ENCODE measurements at regions not wholly inside any gene's neighbourhood (a gene's known extent, or its start where the extent isn't known, plus 50 kb on each side); places are given as distances from the start of the nearest gene placed in this dataset.
"Not testable (repeated sequence)": the region's sequence is repeated elsewhere in the genome, so short reads cannot be mapped to it uniquely, and the experiment has no call there.

- DNase-seq = no peak
Measured at GRCh38 chr2:875687-876615, 74.7 kb upstream of the SNTG2 start.

- no peak for DNase-seq
Measured at GRCh38 chr2:873651-874580, 76.7 kb upstream of the SNTG2 start.

DNA sequence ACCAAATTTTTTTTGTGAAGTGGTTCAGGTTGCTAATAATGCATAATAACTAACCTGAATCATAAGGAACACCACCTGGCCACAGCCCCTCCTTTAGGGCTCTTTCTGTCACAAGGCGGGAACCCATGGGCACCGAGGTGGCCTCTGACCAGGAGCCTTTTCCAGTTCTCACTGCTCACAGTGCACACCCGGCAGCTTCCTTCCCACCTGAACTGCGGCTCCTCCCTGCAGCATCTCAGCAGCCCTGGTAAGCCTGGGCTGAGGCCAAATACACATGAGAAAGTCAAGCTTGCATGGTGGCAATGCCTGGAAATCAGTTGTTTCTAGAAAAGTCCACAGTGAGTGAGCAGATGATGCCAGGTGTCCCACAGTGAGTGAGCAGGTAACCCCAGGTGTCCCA, 77.6 kb upstream of the SNTG2 start:
- DNase-seq = no peak

- no peak for DNase-seq
Measured at GRCh38 chr2:871926-872680, 78.5 kb upstream of the SNTG2 start.

DNA sequence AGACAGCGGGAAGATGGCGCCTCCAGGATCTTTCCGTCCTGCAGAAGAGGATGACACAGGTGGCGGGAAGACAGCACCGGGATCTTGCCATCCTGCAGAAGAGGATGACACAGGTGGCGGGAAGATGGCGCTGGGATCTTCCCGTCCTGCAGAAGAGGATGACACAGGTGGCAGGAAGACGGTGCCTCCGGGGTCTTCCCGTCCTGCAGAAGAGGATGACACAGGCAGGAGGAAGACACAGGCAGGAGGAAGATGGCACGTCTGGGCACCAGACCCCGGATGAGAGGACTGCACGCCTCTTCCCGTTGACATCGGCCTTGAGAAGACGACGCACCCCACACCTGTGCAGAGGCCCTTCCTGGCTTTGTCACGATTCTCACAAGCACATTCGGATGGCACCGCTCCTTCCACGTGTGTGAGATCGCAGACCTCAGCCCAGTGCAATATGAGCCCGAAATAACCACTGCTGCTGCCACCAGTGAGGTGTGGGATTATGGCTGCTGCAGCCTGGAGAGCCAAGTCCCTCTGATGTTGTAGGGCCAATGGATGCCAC, 79.4 kb upstream of the SNTG2 start:
- DNase-seq = no peak

DNA sequence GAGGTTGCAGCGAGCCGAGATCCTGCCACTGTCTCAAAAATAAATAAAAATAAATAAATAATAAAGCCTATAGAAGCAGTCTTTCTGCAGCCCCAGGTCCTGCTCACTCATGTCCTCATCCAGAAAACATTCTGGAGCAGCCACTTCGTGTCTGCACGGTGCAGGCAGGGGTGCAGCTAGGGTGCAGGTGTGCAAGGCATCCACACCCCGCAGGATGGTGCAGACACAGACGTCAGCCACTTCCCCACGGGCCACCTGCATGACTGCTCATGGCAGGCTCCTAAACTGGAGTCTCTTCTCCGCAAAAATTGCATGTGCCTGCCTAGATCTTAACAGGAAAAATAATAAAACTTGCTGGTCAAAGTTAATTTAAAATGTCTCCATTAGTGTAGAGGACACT, 80.2 kb upstream of the SNTG2 start:
- no peak for DNase-seq

GRCh38 chr2:869894-870293, 80.8 kb upstream of the SNTG2 start:
- no peak for DNase-seq

DNA sequence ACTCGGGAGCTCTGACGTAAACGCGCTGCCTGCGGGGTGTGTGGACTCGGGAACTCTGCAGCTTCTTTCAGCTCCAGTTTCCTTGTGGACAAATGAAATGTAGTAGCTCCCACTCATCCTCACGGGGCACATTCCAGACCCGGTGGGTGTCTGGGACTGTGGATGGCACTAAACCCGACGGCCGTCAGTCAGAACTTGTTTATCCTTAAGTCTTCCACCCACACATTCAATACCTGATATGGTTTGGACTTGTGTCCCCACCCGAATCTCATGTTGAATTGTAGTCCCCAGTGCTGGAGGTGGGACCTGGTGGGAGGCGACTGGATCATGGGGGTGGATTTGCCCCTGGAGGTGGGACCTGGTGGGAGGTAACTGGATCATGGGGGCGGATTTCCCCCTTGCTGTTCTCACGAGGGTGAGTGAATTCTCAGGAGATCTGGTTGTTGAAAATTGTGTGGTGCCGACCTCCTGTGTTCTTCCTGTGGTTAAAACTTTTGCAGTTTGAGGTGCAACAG, 81.2 kb upstream of the SNTG2 start:
- no peak for DNase-seq

DNA sequence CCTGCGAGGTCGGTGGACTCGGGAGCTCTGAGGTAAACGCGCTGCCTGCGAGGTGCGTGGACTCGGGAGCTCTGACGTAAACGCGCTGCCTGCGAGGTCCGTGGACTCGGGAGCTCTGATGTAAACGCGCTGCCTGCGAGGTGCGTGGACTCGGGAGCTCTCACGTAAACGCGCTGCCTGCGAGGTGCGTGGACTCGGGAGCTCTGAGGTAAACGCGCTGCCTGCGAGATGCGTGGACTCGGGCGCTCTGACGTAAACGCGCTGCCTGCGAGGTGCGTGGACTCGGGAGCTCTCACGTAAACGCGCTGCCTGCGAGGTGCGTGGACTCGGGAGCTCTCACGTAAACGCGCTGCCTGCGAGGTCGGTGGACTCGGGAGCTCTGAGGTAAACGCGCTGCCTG, 81.8 kb upstream of the SNTG2 start:
- DNase-seq = not testable (repeated sequence)

- DNase-seq = no peak
Measured at GRCh38 chr2:867296-867695, 83.4 kb upstream of the SNTG2 start.

- no peak for DNase-seq
Measured at GRCh38 chr2:866887-867286, 83.8 kb upstream of the SNTG2 start.

GRCh38 chr2:866009-866680, 84.5 kb upstream of the SNTG2 start:
- no peak for DNase-seq

DNA sequence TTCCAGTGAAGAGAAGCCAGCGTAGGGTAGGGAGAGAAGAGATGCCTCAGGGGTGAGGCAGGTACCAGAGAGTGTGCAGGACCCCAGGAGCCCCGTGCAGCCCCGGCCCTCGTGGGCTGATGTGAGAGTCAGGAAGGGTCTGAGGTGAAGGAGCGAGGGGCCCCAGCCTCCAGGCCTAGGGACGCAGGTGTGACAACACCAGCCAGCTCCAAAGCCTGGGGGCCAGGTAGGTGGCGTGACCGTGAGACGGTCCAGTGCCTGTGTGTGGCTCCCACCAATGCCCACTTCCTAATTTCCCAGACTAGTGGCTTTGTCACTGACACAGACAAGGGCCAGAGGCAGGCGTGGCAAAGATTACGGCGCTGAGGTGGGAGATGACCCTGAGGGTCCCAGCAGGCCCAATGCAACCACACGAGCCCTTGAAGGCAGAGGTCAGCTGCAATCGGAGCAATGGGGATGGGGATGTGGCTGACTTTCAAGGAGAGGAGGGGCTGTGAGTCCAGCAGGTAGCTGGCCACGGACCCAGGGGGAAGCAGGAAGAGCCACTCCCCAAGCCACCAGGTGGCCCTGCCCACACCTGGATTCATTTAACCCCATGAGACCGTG, 86.0 kb upstream of the SNTG2 start:
- no peak for DNase-seq

DNA sequence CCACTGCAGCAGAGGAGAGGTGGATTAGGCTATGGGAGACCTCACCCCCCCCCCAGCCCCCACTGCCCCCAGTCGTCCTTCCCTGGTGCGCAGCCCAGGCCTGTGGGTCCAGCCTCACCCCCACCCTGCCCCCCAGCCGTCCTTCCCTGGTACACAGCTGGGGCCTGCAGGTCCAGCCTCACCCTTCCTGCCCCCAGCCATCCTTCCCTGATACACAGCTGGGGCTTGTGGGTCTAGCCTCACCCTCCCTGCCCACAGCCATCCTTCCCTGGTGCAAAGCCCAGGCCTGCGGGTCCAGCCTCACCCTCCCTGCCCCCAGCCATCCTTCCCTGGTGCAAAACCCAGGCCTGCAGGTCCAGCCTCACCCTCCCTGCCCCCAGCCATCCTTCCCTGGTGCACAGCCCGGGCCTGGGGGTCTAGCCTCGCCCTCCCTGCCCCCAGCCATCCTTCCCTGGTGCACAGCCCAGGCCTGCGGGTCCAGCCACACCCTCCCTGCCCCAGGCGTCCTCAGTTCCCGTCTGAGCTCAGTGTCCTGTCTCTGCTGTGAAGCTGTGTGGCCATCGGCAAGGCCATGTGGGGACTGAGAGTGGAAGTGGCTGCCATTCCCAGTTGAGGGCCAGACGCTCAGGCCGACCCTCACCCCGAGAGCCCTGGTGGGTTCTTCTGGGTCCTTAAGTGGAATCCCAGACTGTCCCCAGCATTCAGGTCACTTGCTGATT, 86.8 kb upstream of the SNTG2 start:
- DNase-seq = no peak

DNA sequence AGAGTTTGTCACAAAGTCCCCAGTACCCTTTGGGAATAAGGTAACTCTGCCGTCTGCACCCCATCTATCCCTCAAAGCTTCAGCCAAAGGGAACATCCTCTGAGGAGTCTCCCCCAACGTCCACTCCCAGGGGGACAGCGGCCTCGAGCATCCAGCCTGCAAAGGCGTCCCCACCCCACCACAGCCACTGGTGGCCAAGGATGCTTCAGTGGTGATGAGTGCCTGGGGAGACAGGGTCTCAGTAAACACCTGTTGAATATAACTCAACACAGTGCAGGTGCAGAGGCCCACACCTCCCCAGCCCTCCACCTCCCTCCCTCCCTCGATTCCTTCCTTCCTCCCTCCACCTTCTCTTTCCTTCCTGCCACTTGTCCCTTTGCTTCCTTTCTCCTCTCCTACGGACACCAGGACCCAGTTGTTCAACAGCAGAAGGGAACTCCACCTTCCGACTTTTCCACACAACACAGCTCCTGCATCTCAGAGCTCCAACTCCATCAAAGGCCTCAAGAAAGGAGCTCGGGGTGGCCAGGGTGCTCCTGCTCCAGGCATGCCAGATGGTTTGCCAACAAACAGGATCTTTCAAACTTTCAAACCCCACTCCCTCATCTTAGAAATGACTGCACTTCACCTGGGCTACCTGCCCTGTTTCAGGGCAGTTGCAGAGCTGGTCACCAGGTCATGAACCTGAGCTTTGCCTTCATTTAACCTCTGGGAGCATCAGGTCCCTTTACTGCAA, 87.8 kb upstream of the SNTG2 start:
- no peak for DNase-seq

GRCh38 chr2:862355-862687, 88.3 kb upstream of the SNTG2 start:
- DNase-seq = no peak

DNA sequence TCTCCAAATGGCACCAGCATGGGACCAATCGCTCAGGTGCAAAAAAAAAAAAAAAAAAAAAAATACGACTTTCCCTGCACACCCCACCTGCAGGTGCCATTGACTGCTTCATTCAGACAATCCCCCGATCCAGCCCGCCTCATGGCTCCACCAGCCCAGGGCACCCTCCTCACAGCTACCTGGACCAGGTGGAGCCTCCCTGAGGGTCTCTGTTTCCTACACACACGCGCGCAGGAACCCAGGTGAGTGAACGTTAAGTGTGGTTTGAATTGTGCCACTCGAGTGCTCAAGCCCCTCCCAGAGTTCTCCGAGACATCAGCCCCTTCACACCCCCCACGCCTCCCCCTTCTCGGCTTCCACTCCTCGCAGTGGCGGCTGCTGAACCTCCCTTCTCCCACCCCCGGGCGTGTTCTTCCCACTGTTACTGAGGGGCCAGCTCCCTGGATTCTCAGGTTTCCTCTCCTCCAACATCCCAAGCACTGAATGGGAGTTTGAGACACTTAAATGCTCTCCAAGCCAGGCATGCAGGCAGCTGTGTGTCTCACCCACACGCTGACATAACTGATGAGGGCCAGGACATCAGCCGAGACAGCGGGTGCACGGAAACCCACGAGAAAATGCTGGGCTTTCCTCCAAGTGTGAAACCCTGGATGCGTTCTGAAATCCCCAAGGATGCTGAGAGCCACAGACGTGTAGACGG, 88.8 kb upstream of the SNTG2 start:
- DNase-seq = no peak

- no peak for DNase-seq
Measured at GRCh38 chr2:860259-860855, 90.3 kb upstream of the SNTG2 start.

- DNase-seq = no peak
Measured at GRCh38 chr2:858646-859045, 92.0 kb upstream of the SNTG2 start.
